Endodermal cell (in vitro differentiated cells): ENCODE measurements at regions not wholly inside any gene's neighbourhood (a gene's known extent, or its start where the extent isn't known, plus 50 kb on each side); places are given as distances from the start of the nearest gene placed in this dataset.
"Not testable (repeated sequence)": the region's sequence is repeated elsewhere in the genome, so short reads cannot be mapped to it uniquely, and the experiment has no call there.

ENCODE experiments used
- DNase-seq: peaks from one replicate; pipeline ENCODE4 v3.0.0-alpha.2; 2017
- H3K27ac ChIP-seq: 2 replicates; pipeline ENCODE4 v1.5.1; 2013; ENCODE audit warnings: mild to moderate bottlenecking, low read depth, low read length, moderate library complexity
- H3K27me3 ChIP-seq: 2 replicates; pipeline ENCODE4 v1.6.1; 2013; ENCODE audit warnings: mild to moderate bottlenecking, low read length, moderate library complexity; ENCODE audit not compliant: insufficient read depth, control insufficient read depth, poor library complexity, severe bottlenecking
- H3K36me3 ChIP-seq: 2 replicates; pipeline ENCODE4 v1.7.0; 2013; ENCODE audit warnings: mild to moderate bottlenecking, low read length, moderate library complexity; ENCODE audit not compliant: control insufficient read depth, insufficient read depth
- H3K4me1 ChIP-seq: one replicate; pipeline ENCODE4 v1.7.0; 2013; ENCODE audit warnings: low read length; ENCODE audit not compliant: control insufficient read depth, insufficient read depth
- H3K4me3 ChIP-seq: 2 replicates; pipeline ENCODE4 v1.5.1; 2013; ENCODE audit warnings: mild to moderate bottlenecking, low read length, moderate library complexity
- H3K9ac ChIP-seq: 2 replicates; pipeline ENCODE4 v1.6.1; 2013; ENCODE audit warnings: mild to moderate bottlenecking, low read length, moderate library complexity; ENCODE audit not compliant: poor library complexity, severe bottlenecking; ENCODE audit errors: extremely low read depth
- H3K9me3 ChIP-seq: 2 replicates; pipeline ENCODE4 v1.6.1; 2013; ENCODE audit warnings: mild to moderate bottlenecking, low read length, moderate library complexity; ENCODE audit not compliant: control insufficient read depth
- H3K27ac Mint-ChIP-seq: 2 replicates; pipeline ENCODE4 v1.8.0; 2020; ENCODE audit warnings: mixed read lengths
- H3K27me3 Mint-ChIP-seq: 2 replicates; pipeline ENCODE4 v1.8.0; 2021; ENCODE audit warnings: mild to moderate bottlenecking, mixed read lengths; ENCODE audit not compliant: insufficient read depth
- H3K36me3 Mint-ChIP-seq: 2 replicates; pipeline ENCODE4 v1.8.0; 2020; ENCODE audit warnings: low read depth, mixed read lengths
- H3K4me1 Mint-ChIP-seq: 2 replicates; pipeline ENCODE4 v1.8.0; 2020; ENCODE audit warnings: mixed read lengths
- H3K4me3 Mint-ChIP-seq: 2 replicates; pipeline ENCODE4 v1.8.0; 2020; ENCODE audit warnings: mild to moderate bottlenecking, moderate library complexity, mixed read lengths
- H3K9me3 Mint-ChIP-seq: 2 replicates; pipeline ENCODE4 v1.8.0; 2020; ENCODE audit warnings: mild to moderate bottlenecking, mixed read lengths
- WGBS, 2 experiments: methylation state at CpG; one replicate each; pipeline versions ENCODE4 v1.1.5 to v1.1.7; 2013; ENCODE audit warnings: missing lambda C conversion rate in 2 of 2, mixed read lengths in 1 of 2; ENCODE audit not compliant: insufficient coverage in 1 of 2, insufficient read length in 1 of 2; 5-methylcytosine and 5-hydroxymethylcytosine counted together
- TF ChIP-seq, protein P1 (sequence below): fragments of 200-600 bp; sonication (generic); conservative IDR thresholded peaks from 2 replicates; pipeline ENCODE4 v1.5.0; 2021; ENCODE audit warnings: antibody characterized with exemption, mild to moderate bottlenecking

DNA sequence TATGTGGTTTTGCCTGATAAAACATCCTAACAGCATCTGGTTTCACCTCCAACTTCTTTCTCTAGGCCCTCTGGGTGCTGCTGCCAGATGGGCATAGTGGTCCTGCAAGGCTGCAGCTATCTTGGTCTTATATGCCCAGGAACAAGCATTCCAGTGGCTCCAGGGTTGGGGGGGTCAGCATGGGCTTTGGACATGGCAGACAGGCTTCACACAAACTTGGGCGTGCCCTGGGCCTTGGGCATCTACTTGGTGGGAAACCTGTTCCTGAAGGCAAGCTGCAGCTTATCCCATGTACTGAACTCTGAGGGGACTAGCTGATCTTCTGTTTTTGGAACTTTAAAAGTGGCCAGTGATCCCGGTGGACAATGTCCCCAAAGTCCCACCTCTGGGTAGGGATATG is 54.9 kb upstream of the ZNF678 start:
- no peak for DNase-seq
- Histone ChIP-seq H3K36me3 (no peaks in the 10 kb centered on the region), H3K27me3 (no peaks in the 10 kb centered on the region), H3K4me1 (no peaks in the 10 kb centered on the region), H3K9ac (no peak overlapping the region), H3K27ac (no peak overlapping the region), H3K9me3 (no peaks in the 10 kb centered on the region), H3K4me3 (no peak overlapping the region)
- Mint-ChIP-seq H3K27ac (no peak overlapping the region), H3K4me3 (no peak overlapping the region), H3K4me1 (no peaks in the 10 kb centered on the region), H3K9me3 (no peaks in the 10 kb centered on the region), H3K27me3 (peaks cover 4% of the 10 kb centered on the region), H3K36me3 (no peaks in the 10 kb centered on the region)
- WGBS, 2 experiments = 87 to 93% methylated on average over 2 of the region's 2 CpGs
- TF ChIP-seq, protein P1, sequence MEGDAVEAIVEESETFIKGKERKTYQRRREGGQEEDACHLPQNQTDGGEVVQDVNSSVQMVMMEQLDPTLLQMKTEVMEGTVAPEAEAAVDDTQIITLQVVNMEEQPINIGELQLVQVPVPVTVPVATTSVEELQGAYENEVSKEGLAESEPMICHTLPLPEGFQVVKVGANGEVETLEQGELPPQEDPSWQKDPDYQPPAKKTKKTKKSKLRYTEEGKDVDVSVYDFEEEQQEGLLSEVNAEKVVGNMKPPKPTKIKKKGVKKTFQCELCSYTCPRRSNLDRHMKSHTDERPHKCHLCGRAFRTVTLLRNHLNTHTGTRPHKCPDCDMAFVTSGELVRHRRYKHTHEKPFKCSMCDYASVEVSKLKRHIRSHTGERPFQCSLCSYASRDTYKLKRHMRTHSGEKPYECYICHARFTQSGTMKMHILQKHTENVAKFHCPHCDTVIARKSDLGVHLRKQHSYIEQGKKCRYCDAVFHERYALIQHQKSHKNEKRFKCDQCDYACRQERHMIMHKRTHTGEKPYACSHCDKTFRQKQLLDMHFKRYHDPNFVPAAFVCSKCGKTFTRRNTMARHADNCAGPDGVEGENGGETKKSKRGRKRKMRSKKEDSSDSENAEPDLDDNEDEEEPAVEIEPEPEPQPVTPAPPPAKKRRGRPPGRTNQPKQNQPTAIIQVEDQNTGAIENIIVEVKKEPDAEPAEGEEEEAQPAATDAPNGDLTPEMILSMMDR = no peak

DNA sequence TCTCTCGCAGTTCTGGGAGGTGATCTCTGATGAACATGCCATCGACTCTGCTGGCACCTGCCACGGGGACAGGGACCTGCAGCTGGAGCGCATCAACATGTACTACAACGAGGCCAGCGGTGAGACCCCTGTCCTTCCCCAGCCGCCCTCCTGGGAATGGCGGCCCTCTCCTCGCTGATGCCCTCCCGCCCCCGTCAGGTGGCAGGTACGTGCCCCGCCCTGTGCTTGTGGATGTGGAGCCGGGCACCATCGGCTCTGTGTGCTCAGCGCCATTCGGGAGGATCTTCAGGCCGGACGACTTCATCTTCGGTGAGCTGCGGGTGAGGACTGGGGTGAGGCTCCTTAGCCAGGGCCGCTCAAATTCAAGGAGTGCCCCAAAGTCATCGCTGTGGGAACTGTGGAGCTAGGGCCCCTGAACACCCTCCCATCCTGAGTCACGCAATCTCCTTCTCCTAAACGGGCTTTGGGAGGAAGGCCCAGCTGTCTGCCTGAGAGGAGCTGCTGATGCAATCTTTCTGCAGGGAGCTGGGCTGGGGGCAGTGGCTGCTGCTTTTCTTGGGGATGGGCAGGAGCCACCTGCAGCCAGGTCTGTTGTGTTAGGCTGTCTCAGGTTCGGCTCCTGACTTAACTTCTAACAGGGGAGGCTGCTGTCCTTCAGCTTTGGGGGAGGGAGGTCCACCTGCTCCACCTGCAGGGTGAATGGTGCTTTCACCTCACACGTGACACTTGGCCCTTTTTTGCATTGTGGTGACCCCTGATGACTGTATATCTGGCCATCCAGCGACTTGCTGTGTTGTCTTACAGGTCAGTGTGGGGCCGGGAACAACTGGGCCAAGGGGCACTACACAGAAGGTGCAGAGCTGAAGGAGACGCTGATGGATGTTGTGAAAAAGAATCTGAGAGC is 56.6 kb upstream of the ZNF678 start:
- DNase-seq, H3K4me3 Mint-ChIP-seq, H3K27me3 Mint-ChIP-seq, H3K9me3 Mint-ChIP-seq, H3K27ac ChIP-seq, H3K9me3 ChIP-seq, H3K36me3 Mint-ChIP-seq, H3K9ac ChIP-seq, H3K36me3 ChIP-seq, H3K4me3 ChIP-seq, H3K27ac Mint-ChIP-seq, H3K4me1 Mint-ChIP-seq, H3K4me1 ChIP-seq, H3K27me3 ChIP-seq: not testable (repeated sequence)
- 97% methylated on average over 5 of the region's 30 CpGs; no CpG with 5 or more reads in 1 of the 2 experiments for WGBS, 2 experiments

DNA sequence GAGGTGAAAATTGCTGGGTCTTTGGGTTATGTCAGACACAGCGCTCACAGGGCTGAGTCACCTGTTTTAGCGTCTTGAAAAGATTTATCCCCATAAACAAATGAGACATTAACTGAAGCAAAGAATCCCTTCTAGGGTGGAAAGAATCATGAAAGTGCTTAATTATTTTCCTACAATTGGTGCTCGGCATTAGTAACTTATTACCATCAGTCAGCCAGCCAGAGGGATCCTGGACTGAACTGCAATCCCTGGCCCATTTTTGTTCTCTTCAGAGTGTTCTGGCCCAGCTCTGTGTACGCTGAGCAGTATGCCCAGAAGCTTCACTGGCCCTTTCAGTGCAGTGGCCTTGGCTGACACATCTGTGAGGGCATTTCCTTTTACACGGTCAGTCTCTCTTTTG is 67.3 kb upstream of the ZNF678 start:
- H3K4me3 Mint-ChIP-seq, H3K27ac Mint-ChIP-seq, H3K27ac ChIP-seq, H3K27me3 Mint-ChIP-seq, H3K27me3 ChIP-seq, H3K36me3 ChIP-seq, H3K4me1 ChIP-seq, H3K4me3 ChIP-seq, H3K4me1 Mint-ChIP-seq, H3K36me3 Mint-ChIP-seq, H3K9me3 Mint-ChIP-seq, H3K9ac ChIP-seq, DNase-seq, H3K9me3 ChIP-seq: not testable (repeated sequence)
- WGBS, 2 experiments = 88% methylated on average over 1 of the region's 5 CpGs; no CpG with 5 or more reads in 1 of the 2 experiments

DNA sequence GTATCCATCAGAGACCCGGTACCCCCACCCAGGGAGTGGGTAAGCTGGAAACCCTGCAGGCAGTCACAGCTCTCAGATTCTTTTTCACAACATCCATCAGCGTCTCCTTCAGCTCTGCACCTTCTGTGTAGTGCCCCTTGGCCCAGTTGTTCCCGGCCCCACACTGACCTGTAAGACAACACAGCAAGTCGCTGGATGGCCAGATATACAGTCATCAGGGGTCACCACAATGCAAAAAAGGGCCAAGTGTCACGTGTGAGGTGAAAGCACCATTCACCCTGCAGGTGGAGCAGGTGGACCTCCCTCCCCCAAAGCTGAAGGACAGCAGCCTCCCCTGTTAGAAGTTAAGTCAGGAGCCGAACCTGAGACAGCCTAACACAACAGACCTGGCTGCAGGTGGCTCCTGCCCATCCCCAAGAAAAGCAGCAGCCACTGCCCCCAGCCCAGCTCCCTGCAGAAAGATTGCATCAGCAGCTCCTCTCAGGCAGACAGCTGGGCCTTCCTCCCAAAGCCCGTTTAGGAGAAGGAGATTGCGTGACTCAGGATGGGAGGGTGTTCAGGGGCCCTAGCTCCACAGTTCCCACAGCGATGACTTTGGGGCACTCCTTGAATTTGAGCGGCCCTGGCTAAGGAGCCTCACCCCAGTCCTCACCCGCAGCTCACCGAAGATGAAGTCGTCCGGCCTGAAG is 69.3 kb upstream of the ZNF678 start:
- WGBS, 2 experiments = 67% methylated on average over 1 of the region's 14 CpGs; no CpG with 5 or more reads in 1 of the 2 experiments
- H3K27me3 ChIP-seq, H3K36me3 Mint-ChIP-seq, H3K27me3 Mint-ChIP-seq, H3K9ac ChIP-seq, H3K9me3 ChIP-seq, H3K4me1 ChIP-seq, H3K4me3 ChIP-seq, H3K27ac ChIP-seq, H3K9me3 Mint-ChIP-seq, H3K4me1 Mint-ChIP-seq, H3K4me3 Mint-ChIP-seq, DNase-seq, H3K36me3 ChIP-seq, H3K27ac Mint-ChIP-seq: not testable (repeated sequence)
